Small intestine (tissue), 7 donors: ENCODE measurements at regions not wholly inside any gene's neighbourhood (a gene's known extent, or its start where the extent isn't known, plus 50 kb on each side); places are given as distances from the start of the nearest gene placed in this dataset.

Experiments used
- DNase-seq, 2 donors: peaks; one replicate each; pipeline versions ENCODE4 v3.0.0 to v3.0.0-alpha.2; 2013
- FAIRE-seq: peaks from 2 replicates; lab custom pipeline; 2012; peaks lifted over from hg19 to GRCh38; lab: Jason Lieb, UNC
- H3K27ac ChIP-seq, 3 donors: one replicate each; pipeline ENCODE4 v1.5.1; 2013; ENCODE audit warnings: low read length in 2 of 3, mild to moderate bottlenecking in 2 of 3, control low read depth in 1 of 3, inconsistent platforms in 1 of 3, low read depth in 1 of 3, moderate library complexity in 1 of 3
- H3K27me3 ChIP-seq, 3 donors: one replicate each; pipeline ENCODE4 v1.6.1; 2013; ENCODE audit warnings: low read length in 3 of 3, inconsistent platforms in 1 of 3; ENCODE audit not compliant: control insufficient read depth in 3 of 3, insufficient read depth in 3 of 3
- H3K36me3 ChIP-seq, 3 donors: one replicate each; pipeline ENCODE4 v1.6.1; 2013; ENCODE audit warnings: low read length in 3 of 3, inconsistent platforms in 1 of 3, low read depth in 1 of 3, mild to moderate bottlenecking in 1 of 3, moderate library complexity in 1 of 3; ENCODE audit not compliant: control insufficient read depth in 3 of 3, insufficient read depth in 2 of 3
- H3K4me1 ChIP-seq, 3 donors: one replicate each; pipeline ENCODE4 v1.6.1; 2013; ENCODE audit warnings: low read length in 2 of 3, inconsistent platforms in 1 of 3, low read depth in 1 of 3, mild to moderate bottlenecking in 1 of 3, moderate library complexity in 1 of 3; ENCODE audit not compliant: control insufficient read depth in 3 of 3, insufficient read depth in 2 of 3
- H3K4me3 ChIP-seq, 3 donors: one replicate each; pipeline ENCODE4 v1.5.1; 2013; ENCODE audit warnings: low read length in 3 of 3, control low read depth in 1 of 3, inconsistent platforms in 1 of 3, low read depth in 1 of 3, mild to moderate bottlenecking in 1 of 3, moderate library complexity in 1 of 3
- H3K9me3 ChIP-seq, 2 donors: one replicate each; pipeline ENCODE4 v1.6.1; 2013; ENCODE audit warnings: low read depth in 1 of 2, low read length in 1 of 2; ENCODE audit not compliant: control insufficient read depth in 2 of 2, insufficient read depth in 1 of 2
- WGBS, 3 donors: extraction: QIAGEN DNeasy Blood & Tissue Kit; methylation state at CpG; one replicate each; pipeline ENCODE4 v1.1.7; 2013; 5-methylcytosine and 5-hydroxymethylcytosine counted together
- donor health status: healthy with polysubstance abuse.
- donor health status: control.
- donor health status: control.
- donor health status: Bipolar disorder and iron deficiency.
- donor health status: healthy.

GRCh38 chr7:12866207-12866606 is 178.8 kb downstream of the ARL4A start:
- FAIRE-seq: no peak
- no peak for DNase-seq

GRCh38 chr7:12868027-12868426 is 180.6 kb downstream of the ARL4A start:
- WGBS, 3 donors: 74 to 84% (median 79%) methylated on average over 2 of the region's 2 CpGs
- Histone ChIP-seq H3K36me3 (no peaks in the 10 kb centered on the region), H3K27me3 (no peaks in the 10 kb centered on the region), H3K4me1 (no peaks in the 10 kb centered on the region), H3K9me3 (no peaks in the 10 kb centered on the region), H3K27ac (no peak overlapping the region), H3K4me3 (no peak overlapping the region)
- FAIRE-seq (no peak), DNase-seq (no peak)

More at GRCh38 chr7:12866207-12866606, 178.8 kb downstream of the ARL4A start:
- no peaks in the 10 kb centered on the region for H3K27me3 ChIP-seq
- no peaks in the 10 kb centered on the region for H3K9me3 ChIP-seq
- H3K27ac ChIP-seq: no peak overlapping the region
- no peak overlapping the region for H3K4me3 ChIP-seq
- no peaks in the 10 kb centered on the region for H3K36me3 ChIP-seq
- no peaks in the 10 kb centered on the region for H3K4me1 ChIP-seq
- WGBS, 3 donors: 83 to 93% (median 89%) methylated on average over 4 of the region's 4 CpGs

- FAIRE-seq (peak; percentile 97), DNase-seq (no peak)
- H3K27me3 ChIP-seq: no peaks in the 10 kb centered on the region
- H3K4me3 ChIP-seq: no peak overlapping the region
- no peak overlapping the region for H3K27ac ChIP-seq
- H3K4me1 ChIP-seq: no peaks in the 10 kb centered on the region
- no peaks in the 10 kb centered on the region for H3K9me3 ChIP-seq
- H3K36me3 ChIP-seq: no peaks in the 10 kb centered on the region
- WGBS, 3 donors: 92 to 98% (median 94%) methylated on average over 1 of the region's 1 CpG
Measured at GRCh38 chr7:12870219-12870618, 182.8 kb downstream of the ARL4A start.

- no peaks in the 10 kb centered on the region for H3K27me3 ChIP-seq
- H3K36me3 ChIP-seq: no peaks in the 10 kb centered on the region
- FAIRE-seq (no peak), DNase-seq (peak in 1 of 2 donors; percentile 26)
- H3K27ac ChIP-seq: no peak overlapping the region
- H3K4me3 ChIP-seq: no peak overlapping the region
- WGBS, 3 donors: 80 to 81% (median 81%) methylated on average over 6 of the region's 6 CpGs
- no peaks in the 10 kb centered on the region for H3K4me1 ChIP-seq
- H3K9me3 ChIP-seq: no peaks in the 10 kb centered on the region
Measured at GRCh38 chr7:12872487-12872886, 185.1 kb downstream of the ARL4A start.

- H3K27ac ChIP-seq: peak overlapping the region in 1 of 3 donors; percentile 21
- no peaks in the 10 kb centered on the region for H3K9me3 ChIP-seq
- no peaks in the 10 kb centered on the region for H3K4me1 ChIP-seq
- peak in 1 of 2 donors; percentile 65 for DNase-seq
- no peaks in the 10 kb centered on the region for H3K27me3 ChIP-seq
- FAIRE-seq: no peak
- no peaks in the 10 kb centered on the region for H3K36me3 ChIP-seq
- H3K4me3 ChIP-seq: no peak overlapping the region
- 14 to 39% (median 33%) methylated on average over 3 of the region's 3 CpGs for WGBS, 3 donors
Measured at GRCh38 chr7:12873571-12873970, 186.1 kb downstream of the ARL4A start.

GRCh38 chr7:12879139-12879538 is 191.7 kb downstream of the ARL4A start:
- no peaks in the 10 kb centered on the region for H3K9me3 ChIP-seq
- no peak overlapping the region for H3K4me3 ChIP-seq
- H3K27ac ChIP-seq: no peak overlapping the region
- peak; percentile 89 for FAIRE-seq
- no peaks in the 10 kb centered on the region for H3K4me1 ChIP-seq
- no peaks in the 10 kb centered on the region for H3K36me3 ChIP-seq
- H3K27me3 ChIP-seq: no peaks in the 10 kb centered on the region
- DNase-seq: peak in 1 of 2 donors; percentile 33

GRCh38 chr7:12881712-12882111 is 194.3 kb downstream of the ARL4A start:
- Histone ChIP-seq H3K4me3 (no peak overlapping the region), H3K27me3 (no peaks in the 10 kb centered on the region), H3K27ac (no peak overlapping the region), H3K9me3 (no peaks in the 10 kb centered on the region), H3K4me1 (no peaks in the 10 kb centered on the region), H3K36me3 (no peaks in the 10 kb centered on the region)
- 91 to 97% (median 92%) methylated on average over 2 of the region's 2 CpGs for WGBS, 3 donors
- FAIRE-seq (no peak), DNase-seq (no peak)

GRCh38 chr7:12882710-12883109 is 195.3 kb downstream of the ARL4A start:
- Histone ChIP-seq H3K27me3 (no peaks in the 10 kb centered on the region), H3K4me3 (no peak overlapping the region), H3K36me3 (no peaks in the 10 kb centered on the region), H3K27ac (no peak overlapping the region), H3K9me3 (no peaks in the 10 kb centered on the region), H3K4me1 (no peaks in the 10 kb centered on the region)
- DNase-seq: no peak
- 78 to 88% (median 88%) methylated on average over 1 of the region's 1 CpG for WGBS, 3 donors
- FAIRE-seq: no peak

- H3K36me3 ChIP-seq: no peaks in the 10 kb centered on the region
- H3K4me3 ChIP-seq: no peak overlapping the region
- WGBS, 3 donors: 64 to 84% (median 76%) methylated on average over 1 of the region's 1 CpG
- no peaks in the 10 kb centered on the region for H3K9me3 ChIP-seq
- no peaks in the 10 kb centered on the region for H3K4me1 ChIP-seq
- no peak overlapping the region for H3K27ac ChIP-seq
- FAIRE-seq (no peak), DNase-seq (no peak)
- no peaks in the 10 kb centered on the region for H3K27me3 ChIP-seq
Measured at GRCh38 chr7:12884033-12884432, 196.6 kb downstream of the ARL4A start.
